ENCODE measurements at regions not wholly inside any gene's neighbourhood (a gene's known extent, or its start where the extent isn't known, plus 50 kb on each side); places are given as distances from the start of the nearest gene placed in this dataset.

- Histone ChIP-seq H3K4me1 (replicated peaks in 1 of 4; ENCODE audit: control insufficient read depth in 3 of 4, insufficient read depth in 4 of 4, low read length in 3 of 4) (no peaks in the 10 kb centered on the region), H3K79me2 (ENCODE audit: control insufficient read depth in 1 of 2, insufficient read depth in 2 of 2, low read length in 2 of 2) (no peaks in the 10 kb centered on the region), H4K20me1 (replicated peaks in 1 of 2; ENCODE audit: control insufficient read depth in 1 of 2, insufficient read depth in 2 of 2, low read length in 2 of 2) (no peaks in the 10 kb centered on the region), H3K23me2 (ENCODE audit: low read depth, low read length) (no peaks in the 10 kb centered on the region), H2AFZ (ENCODE audit: low read length) (no peak overlapping the region), H2BK12ac (ENCODE audit: low read depth, low read length) (no peak overlapping the region), H3K14ac (ENCODE audit: insufficient read length) (no peak overlapping the region), H3K56ac (replicated peaks; ENCODE audit: insufficient read length, low read depth, low read length) (no peak overlapping the region), H2AK5ac (ENCODE audit: low read depth, low read length) (no peak overlapping the region), H3K23ac (ENCODE audit: insufficient read length) (no peak overlapping the region), H3K27me3 (replicated peaks in 1 of 4; ENCODE audit: control insufficient read depth in 3 of 4, extremely low read depth in 1 of 4, insufficient read depth in 3 of 4, low read length in 3 of 4) (no peaks in the 10 kb centered on the region), H3K9me3 (ENCODE audit: insufficient read depth in 2 of 2, low read depth in 1 of 2, low read length in 1 of 2) (no peaks in the 10 kb centered on the region), H3K18ac (ENCODE audit: extremely low read depth, low read length) (no peak overlapping the region), H3K36me3 (ENCODE audit: control insufficient read depth in 2 of 4, insufficient read depth in 4 of 4, low read length in 3 of 4) (no peaks in the 10 kb centered on the region), H3K9ac (replicated peaks in 1 of 4; ENCODE audit: extremely low read depth in 1 of 4, low read depth in 3 of 4, low read length in 3 of 4) (no peak overlapping the region), H3K4me3 (ENCODE audit: extremely low read depth in 1 of 4, insufficient read depth in 2 of 4, low read depth in 3 of 4, low read length in 4 of 4) (no peak overlapping the region), H2BK15ac (ENCODE audit: low read length) (no peak overlapping the region), H4K8ac (ENCODE audit: extremely low read depth, insufficient read depth, low read length) (no peak overlapping the region), H2BK20ac (ENCODE audit: low read length) (no peak overlapping the region), H3K4me2 (ENCODE audit: insufficient read depth in 1 of 2, low read depth in 2 of 2, low read length in 2 of 2) (no peak overlapping the region), H3K4ac (replicated peaks; ENCODE audit: insufficient read length, low read depth, low read length) (no peak overlapping the region), H4K91ac (replicated peaks; ENCODE audit: insufficient read length, low read length) (no peak overlapping the region), H3K27ac (ENCODE audit: low read depth, low read length) (no peak overlapping the region), H2BK120ac (replicated peaks; ENCODE audit: low read depth, low read length) (no peak overlapping the region), H3K79me1 (ENCODE audit: low read depth, low read length) (no peaks in the 10 kb centered on the region), H4K5ac (ENCODE audit: insufficient read length, low read depth, low read length) (no peak overlapping the region), H2BK5ac (ENCODE audit: low read depth, low read length) (no peak overlapping the region)
- DNase-seq (ENCODE audit: low read depth in 1 of 2, low spot score in 2 of 2) (no peak), FAIRE-seq (no peak)
- no peak for TF ChIP-seq HDAC2 (IDR thresholded peaks at IDR 0.05; ENCODE audit: borderline replicate concordance in 1 of 2, low read depth in 2 of 2, low read length in 2 of 2)
- TF ChIP-seq CTCF (IDR thresholded peaks at IDR 0.05; ENCODE audit: control extremely low read depth in 1 of 3, insufficient read depth in 1 of 3, low read depth in 1 of 3, low read length in 3 of 3), result no peak
- no peak for TF ChIP-seq TAF1 (IDR thresholded peaks at IDR 0.05; ENCODE audit: low read depth, low read length)
- no peak for TF ChIP-seq JUN (IDR thresholded peaks at IDR 0.05; ENCODE audit: low read depth, low read length)
- TF ChIP-seq CHD2 (IDR thresholded peaks at IDR 0.05; ENCODE audit: low read length), result no peak
- TF ChIP-seq TCF12 (IDR thresholded peaks at IDR 0.05; ENCODE audit: low read depth, low read length), result no peak
- TF ChIP-seq SP1 (IDR thresholded peaks at IDR 0.05; ENCODE audit: low read depth, low read length), result no peak
- TF ChIP-seq CREB1 (IDR thresholded peaks at IDR 0.05), result no peak
- no peak for TF ChIP-seq SIRT6 (IDR thresholded peaks at IDR 0.05; ENCODE audit: low read length)
- TF ChIP-seq CTBP2 (IDR thresholded peaks at IDR 0.05; ENCODE audit: borderline replicate concordance, insufficient read depth, insufficient read length, low read length), result no peak
- TF ChIP-seq RAD21 (IDR thresholded peaks at IDR 0.05 in 1 of 2, conservative IDR thresholded peaks at IDR 0.05 in 1 of 2; ENCODE audit: low read depth in 2 of 2, low read length in 2 of 2), result no peak
- no peak for TF ChIP-seq FOSL1 (IDR thresholded peaks at IDR 0.05; ENCODE audit: insufficient read depth, low read depth, low read length)
- no peak for TF ChIP-seq CHD1 (IDR thresholded peaks at IDR 0.05; ENCODE audit: low read depth, low read length)
- POLR2A ChIA-PET (ENCODE audit: partially characterized antibody), result no interaction called here
- CTCF ChIA-PET (ENCODE audit: partially characterized antibody), result no interaction called here
- WGBS, 2 experiments (ENCODE audit: extremely low coverage in 1 of 2, insufficient coverage in 1 of 2, insufficient read length in 1 of 2, insufficient replicate concordance in 2 of 2, low coverage in 1 of 2, low lambda C conversion rate in 2 of 2, missing lambda C conversion rate in 1 of 2), result 90% methylated on average over 1 of the region's 1 CpG; no CpG with 5 or more reads in 1 of the 2 experiments
Measured at GRCh38 chr1:56028911-56029310, 550.5 kb downstream of the PLPP3 start.
